SU-DHL-6 (cell line): ENCODE measurements at regions not wholly inside any gene's neighbourhood (a gene's known extent, or its start where the extent isn't known, plus 50 kb on each side); places are given as distances from the start of the nearest gene placed in this dataset.

Source experiments
- CTCF ChIP-seq: fragments of 200-600 bp; sonication (generic); IDR thresholded peaks from one replicate; pipeline ENCODE4 v1.5.1; 2017; ENCODE audit warnings: antibody characterized with exemption, mild to moderate bottlenecking, low read length, moderate library complexity; ENCODE audit not compliant: insufficient read depth, poor library complexity, severe bottlenecking
- EZH2phosphoT487 ChIP-seq: fragments of 200-600 bp; sonication (generic), shearing (Covaris generic); conservative IDR thresholded peaks from 2 replicates; pipeline ENCODE4 v1.6.1; 2018; ENCODE audit warnings: mild to moderate bottlenecking, antibody characterized with exemption, low read length, moderate library complexity, mixed read lengths

GRCh38 chr20:52668626-52669025 lies 303.5 kb upstream of the TSHZ2 start:
- TF ChIP-seq CTCF (no peak), EZH2phosphoT487 (no peak)
